ENCODE measurements at regions not wholly inside any gene's neighbourhood (a gene's known extent, or its start where the extent isn't known, plus 50 kb on each side); places are given as distances from the start of the nearest gene placed in this dataset.

DNA sequence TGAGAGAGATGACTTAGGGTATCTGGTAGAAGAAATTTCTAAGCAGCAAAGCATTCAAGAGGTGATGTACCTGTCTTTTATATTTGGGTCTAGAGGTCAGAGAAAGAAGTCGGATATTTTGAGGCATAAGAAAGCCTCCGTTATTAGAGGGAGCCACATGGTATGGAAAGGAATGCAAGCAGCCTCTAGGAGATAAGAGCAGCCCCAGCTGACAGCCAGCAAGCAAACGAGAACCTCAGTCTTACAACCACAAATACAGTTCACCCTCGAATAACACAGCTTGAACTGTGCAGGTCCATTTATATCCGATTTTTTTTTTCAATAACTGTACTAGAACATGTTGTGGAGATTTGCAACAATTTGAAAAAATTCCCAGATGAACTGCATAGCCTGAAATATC is 190.7 kb upstream of the VGLL2 start:
- Histone ChIP-seq H3K9me3 (ENCODE audit: insufficient read depth, low read depth, low read length) (peaks cover 2% of the 10 kb centered on the region), H4K8ac (ENCODE audit: low read depth, low read length) (no peak overlapping the region), H3K4me2 (ENCODE audit: low read length) (no peak overlapping the region), H3K4ac (ENCODE audit: low read depth, low read length) (no peak overlapping the region), H3K27ac (ENCODE audit: low read depth, low read length) (no peak overlapping the region), H2BK120ac (ENCODE audit: insufficient read depth, low read length, poor library complexity) (no peak overlapping the region), H3K4me1 (ENCODE audit: control insufficient read depth in 1 of 2, insufficient read depth in 2 of 2, low read length in 2 of 2) (no peaks in the 10 kb centered on the region), H3K23ac (ENCODE audit: low read length) (no peak overlapping the region), H2BK12ac (ENCODE audit: low read length) (no peak overlapping the region), H3K9ac (ENCODE audit: low read length) (no peak overlapping the region), H3K27me3 (ENCODE audit: insufficient read depth, low read length) (no peaks in the 10 kb centered on the region), H3K4me3 (ENCODE audit: low read depth, low read length) (no peak overlapping the region), H3K14ac (ENCODE audit: low read length) (no peak overlapping the region), H4K12ac (ENCODE audit: low read depth, low read length) (no peak overlapping the region), H3K18ac (ENCODE audit: low read length) (no peak overlapping the region), H4K91ac (ENCODE audit: low read depth, low read length) (no peak overlapping the region), H3K79me1 (ENCODE audit: low read length) (no peaks in the 10 kb centered on the region), H3K36me3 (ENCODE audit: control insufficient read depth in 1 of 2, insufficient read depth in 2 of 2, low read length in 2 of 2) (no peaks in the 10 kb centered on the region), H2AK5ac (ENCODE audit: low read length) (no peak overlapping the region), H2BK5ac (ENCODE audit: low read depth, low read length, poor library complexity) (no peak overlapping the region), H3K79me2 (ENCODE audit: control insufficient read depth, insufficient read depth, low read length, poor library complexity) (no peaks in the 10 kb centered on the region), H2AFZ (ENCODE audit: insufficient read depth, low read length, poor library complexity) (no peak overlapping the region)
- WGBS (ENCODE audit: extremely low coverage, insufficient coverage, insufficient read length) = no CpG with 5 or more reads among the region's 5 CpGs
- no peak for DNase-seq

DNA sequence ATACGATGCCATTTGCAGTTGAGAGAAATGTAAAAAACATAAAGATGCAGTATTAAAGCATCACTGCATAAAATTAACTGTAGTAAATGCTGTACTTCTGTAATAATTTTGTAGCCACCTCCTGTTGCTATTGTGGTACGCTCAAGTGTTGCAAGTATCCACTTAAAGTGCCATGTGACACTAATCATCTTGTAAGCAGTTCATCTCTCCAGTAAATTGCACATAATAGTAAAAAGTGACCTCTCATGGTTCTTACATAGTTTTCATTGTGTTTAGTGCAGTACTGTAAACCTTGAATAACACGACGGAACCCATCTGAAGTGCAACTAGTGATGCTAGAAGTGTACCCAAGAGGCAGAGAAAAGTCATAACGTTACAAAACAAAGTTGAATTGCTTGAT is 190.1 kb upstream of the VGLL2 start:
- Histone ChIP-seq H3K27ac (ENCODE audit: low read depth, low read length) (no peak overlapping the region), H3K4me2 (ENCODE audit: low read length) (no peak overlapping the region), H2BK5ac (ENCODE audit: low read depth, low read length, poor library complexity) (no peak overlapping the region), H3K27me3 (ENCODE audit: insufficient read depth, low read length) (no peaks in the 10 kb centered on the region), H4K12ac (ENCODE audit: low read depth, low read length) (no peak overlapping the region), H3K9ac (ENCODE audit: low read length) (no peak overlapping the region), H3K4ac (ENCODE audit: low read depth, low read length) (no peak overlapping the region), H2BK12ac (ENCODE audit: low read length) (no peak overlapping the region), H4K91ac (ENCODE audit: low read depth, low read length) (no peak overlapping the region), H3K23ac (ENCODE audit: low read length) (no peak overlapping the region), H3K14ac (ENCODE audit: low read length) (no peak overlapping the region), H4K8ac (ENCODE audit: low read depth, low read length) (no peak overlapping the region), H3K79me1 (ENCODE audit: low read length) (no peaks in the 10 kb centered on the region), H3K4me3 (ENCODE audit: low read depth, low read length) (no peak overlapping the region), H2BK120ac (ENCODE audit: insufficient read depth, low read length, poor library complexity) (no peak overlapping the region), H3K36me3 (ENCODE audit: control insufficient read depth in 1 of 2, insufficient read depth in 2 of 2, low read length in 2 of 2) (no peaks in the 10 kb centered on the region), H2AK5ac (ENCODE audit: low read length) (no peak overlapping the region), H3K18ac (ENCODE audit: low read length) (no peak overlapping the region), H3K79me2 (ENCODE audit: control insufficient read depth, insufficient read depth, low read length, poor library complexity) (no peaks in the 10 kb centered on the region), H3K4me1 (ENCODE audit: control insufficient read depth in 1 of 2, insufficient read depth in 2 of 2, low read length in 2 of 2) (no peaks in the 10 kb centered on the region), H3K9me3 (ENCODE audit: insufficient read depth, low read depth, low read length) (peaks cover 2% of the 10 kb centered on the region), H2AFZ (ENCODE audit: insufficient read depth, low read length, poor library complexity) (no peak overlapping the region)
- no CpG with 5 or more reads among the region's 5 CpGs for WGBS (ENCODE audit: extremely low coverage, insufficient coverage, insufficient read length)
- DNase-seq = no peak

DNA sequence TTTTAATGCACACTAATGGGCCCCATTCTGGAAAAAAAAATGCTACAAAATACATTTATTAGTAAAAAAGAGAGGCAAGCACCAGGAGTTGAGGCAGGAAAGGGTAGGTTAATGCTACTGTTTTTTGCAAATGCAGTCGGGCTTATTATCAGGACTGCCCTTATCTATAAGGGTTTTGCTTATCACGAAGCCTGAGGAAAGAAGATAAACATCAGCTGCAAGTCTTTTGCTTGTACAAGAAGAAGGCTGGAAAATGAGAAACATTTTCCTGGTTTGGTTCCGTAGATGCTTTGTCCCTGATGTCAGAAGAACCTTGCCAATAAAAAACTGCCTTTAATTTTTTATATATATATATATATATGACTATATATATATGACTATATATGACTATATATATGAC is 189.3 kb upstream of the VGLL2 start:
- H3K4me2 ChIP-seq (ENCODE audit: low read length) = no peak overlapping the region
- no peak overlapping the region for H2BK12ac ChIP-seq (ENCODE audit: low read length)
- no peak overlapping the region for H2BK120ac ChIP-seq (ENCODE audit: insufficient read depth, low read length, poor library complexity)
- no peaks in the 10 kb centered on the region for H3K4me1 ChIP-seq (ENCODE audit: control insufficient read depth in 1 of 2, insufficient read depth in 2 of 2, low read length in 2 of 2)
- H3K14ac ChIP-seq (ENCODE audit: low read length) = no peak overlapping the region
- H3K27me3 ChIP-seq (ENCODE audit: insufficient read depth, low read length) = no peaks in the 10 kb centered on the region
- H4K91ac ChIP-seq (ENCODE audit: low read depth, low read length) = no peak overlapping the region
- H2AK5ac ChIP-seq (ENCODE audit: low read length) = no peak overlapping the region
- peak; percentile 37 to 82 for DNase-seq
- no peak overlapping the region for H2BK5ac ChIP-seq (ENCODE audit: low read depth, low read length, poor library complexity)
- H3K79me2 ChIP-seq (ENCODE audit: control insufficient read depth, insufficient read depth, low read length, poor library complexity) = no peaks in the 10 kb centered on the region
- H3K79me1 ChIP-seq (ENCODE audit: low read length) = no peaks in the 10 kb centered on the region
- H3K4ac ChIP-seq (ENCODE audit: low read depth, low read length) = no peak overlapping the region
- no peak overlapping the region for H3K9ac ChIP-seq (ENCODE audit: low read length)
- H3K27ac ChIP-seq (ENCODE audit: low read depth, low read length) = no peak overlapping the region
- no peaks in the 10 kb centered on the region for H3K36me3 ChIP-seq (ENCODE audit: control insufficient read depth in 1 of 2, insufficient read depth in 2 of 2, low read length in 2 of 2)
- no peak overlapping the region for H3K23ac ChIP-seq (ENCODE audit: low read length)
- no peak overlapping the region for H3K18ac ChIP-seq (ENCODE audit: low read length)
- H3K9me3 ChIP-seq (ENCODE audit: insufficient read depth, low read depth, low read length) = peaks cover 2% of the 10 kb centered on the region
- H4K8ac ChIP-seq (ENCODE audit: low read depth, low read length) = no peak overlapping the region
- H4K12ac ChIP-seq (ENCODE audit: low read depth, low read length) = no peak overlapping the region
- no peak overlapping the region for H3K4me3 ChIP-seq (ENCODE audit: low read depth, low read length)
- no peak overlapping the region for H2AFZ ChIP-seq (ENCODE audit: insufficient read depth, low read length, poor library complexity)
- no CpG with 5 or more reads among the region's 3 CpGs for WGBS (ENCODE audit: extremely low coverage, insufficient coverage, insufficient read length)

DNA sequence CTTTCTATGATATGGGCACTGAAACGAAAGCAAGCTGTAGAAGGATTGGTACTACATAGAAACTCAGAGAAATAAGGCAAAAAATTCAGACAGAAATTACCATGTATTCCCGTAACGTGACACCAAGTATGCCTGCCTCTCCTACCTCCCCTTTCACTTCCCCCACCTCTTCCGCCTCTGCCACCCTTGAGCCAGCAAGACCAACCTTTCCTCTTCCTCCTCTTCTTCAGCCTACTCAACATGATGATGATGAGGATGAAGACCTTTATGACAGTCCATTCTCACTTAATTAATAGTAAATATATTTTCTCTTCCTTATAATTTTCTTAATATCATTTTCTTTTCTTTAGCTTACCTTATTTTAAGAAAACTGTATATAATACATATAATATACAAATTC is 188.1 kb upstream of the VGLL2 start:
- Histone ChIP-seq H2BK5ac (ENCODE audit: low read depth, low read length, poor library complexity) (no peak overlapping the region), H4K91ac (ENCODE audit: low read depth, low read length) (no peak overlapping the region), H2AFZ (ENCODE audit: insufficient read depth, low read length, poor library complexity) (no peak overlapping the region), H3K23ac (ENCODE audit: low read length) (no peak overlapping the region), H4K8ac (ENCODE audit: low read depth, low read length) (no peak overlapping the region), H3K4me2 (ENCODE audit: low read length) (no peak overlapping the region), H4K12ac (ENCODE audit: low read depth, low read length) (no peak overlapping the region), H3K27ac (ENCODE audit: low read depth, low read length) (no peak overlapping the region), H3K4me3 (ENCODE audit: low read depth, low read length) (no peak overlapping the region), H3K79me1 (ENCODE audit: low read length) (no peaks in the 10 kb centered on the region), H3K14ac (ENCODE audit: low read length) (no peak overlapping the region), H3K4me1 (ENCODE audit: control insufficient read depth in 1 of 2, insufficient read depth in 2 of 2, low read length in 2 of 2) (no peaks in the 10 kb centered on the region), H3K79me2 (ENCODE audit: control insufficient read depth, insufficient read depth, low read length, poor library complexity) (no peaks in the 10 kb centered on the region), H3K27me3 (ENCODE audit: insufficient read depth, low read length) (no peaks in the 10 kb centered on the region), H2BK12ac (ENCODE audit: low read length) (no peak overlapping the region), H3K4ac (ENCODE audit: low read depth, low read length) (no peak overlapping the region), H2BK120ac (ENCODE audit: insufficient read depth, low read length, poor library complexity) (no peak overlapping the region), H2AK5ac (ENCODE audit: low read length) (no peak overlapping the region), H3K18ac (ENCODE audit: low read length) (no peak overlapping the region), H3K9ac (ENCODE audit: low read length) (no peak overlapping the region), H3K9me3 (ENCODE audit: insufficient read depth, low read depth, low read length) (peaks cover 2% of the 10 kb centered on the region), H3K36me3 (ENCODE audit: control insufficient read depth in 1 of 2, insufficient read depth in 2 of 2, low read length in 2 of 2) (no peaks in the 10 kb centered on the region)
- DNase-seq = no peak
- no CpG with 5 or more reads among the region's 4 CpGs for WGBS (ENCODE audit: extremely low coverage, insufficient coverage, insufficient read length)

All from trophoblast cell (in vitro differentiated cells and primary cell).